ENCODE measurements at regions not wholly inside any gene's neighbourhood (a gene's known extent, or its start where the extent isn't known, plus 50 kb on each side); places are given as distances from the start of the nearest gene placed in this dataset.
A peak's percentile ranks its signal among the peaks of the same experiment; 100 is the strongest.

DNA sequence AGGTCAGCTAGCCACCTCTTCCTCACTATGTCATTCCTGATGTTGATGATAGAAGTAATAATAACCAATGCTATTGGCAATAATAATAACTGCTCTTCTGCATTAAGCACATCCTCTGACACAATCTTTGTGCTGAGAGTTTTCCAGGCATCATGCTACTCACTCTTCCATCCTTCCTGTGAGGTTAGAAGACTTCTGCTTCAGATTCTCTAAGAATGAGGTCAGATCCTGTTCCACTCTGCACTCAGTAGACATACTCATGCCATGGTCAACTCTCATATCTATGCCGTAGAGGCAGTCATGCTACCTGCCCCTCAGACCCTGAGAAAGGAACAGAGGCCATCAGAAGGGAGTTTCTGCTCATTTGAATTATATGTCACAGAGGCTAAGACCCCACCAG lies 98.1 kb upstream of the TOP1 start:
- H3K9me1 ChIP-seq (replicated peaks; ENCODE audit: control insufficient read depth, extremely low read depth, insufficient read depth, low read length), result no peaks in the 10 kb centered on the region
- no peaks in the 10 kb centered on the region for H3K27me3 ChIP-seq (ENCODE audit: control insufficient read depth in 2 of 2, insufficient read depth in 2 of 2, low read length in 2 of 2)
- H3K9ac ChIP-seq (replicated peaks; ENCODE audit: extremely low read depth, insufficient read depth, low read length), result no peak overlapping the region
- H2AFZ ChIP-seq (ENCODE audit: low read depth, low read length), result no peak overlapping the region
- no TSS peak for BruUV-seq (replicated peaks)
- no peak overlapping the region for H3K4me3 ChIP-seq (replicated peaks in 1 of 3; ENCODE audit: insufficient read depth in 1 of 3, low read depth in 1 of 3, low read length in 3 of 3)
- no peak for FAIRE-seq
- H3K36me3 ChIP-seq (ENCODE audit: control insufficient read depth in 2 of 2, extremely low read depth in 1 of 2, insufficient read depth in 2 of 2, low read length in 2 of 2), result no peaks in the 10 kb centered on the region
- H3K27ac ChIP-seq (ENCODE audit: insufficient read depth, low read depth, low read length), result no peak overlapping the region
- intact Hi-C loops (cut with micrococcal nuclease) (no loop called here), dilution Hi-C loops (cut with MboI; ENCODE audit: extremely low pct_ligation_motif_present, low sequenced_read_pairs) (no loop called here)
- ChIA-PET CTCF (no interaction called here), POLR2A (no interaction called here)
- no peaks in the 10 kb centered on the region for H3K79me2 ChIP-seq (ENCODE audit: control insufficient read depth, insufficient read depth, low read length)
- DNase-seq (ENCODE audit: low read depth, low spot score), result no peak
- H3K9me3 ChIP-seq (replicated peaks; ENCODE audit: control insufficient read depth, insufficient read depth, low read length), result no peaks in the 10 kb centered on the region
- TF ChIP-seq POLR2AphosphoS5 (IDR thresholded peaks at IDR 0.05; ENCODE audit: insufficient read depth, low read depth, low read length) (no peak), EZH2 (IDR thresholded peaks at IDR 0.05; ENCODE audit: borderline replicate concordance, low read depth, low read length, severe bottlenecking) (no peak), JUN (IDR thresholded peaks at IDR 0.05; ENCODE audit: borderline replicate concordance, insufficient read depth, insufficient read length, low read depth) (no peak), FOS (IDR thresholded peaks at IDR 0.05; ENCODE audit: borderline replicate concordance, insufficient read depth, low read length) (peak; percentile 53)
- H3K4me1 ChIP-seq (ENCODE audit: control insufficient read depth, extremely low read depth, insufficient read depth, low read length), result no peaks in the 10 kb centered on the region
- no peak overlapping the region for H3K4me2 ChIP-seq (ENCODE audit: insufficient read depth, low read length)
- no peaks in the 10 kb centered on the region for H4K20me1 ChIP-seq (replicated peaks; ENCODE audit: control insufficient read depth, extremely low read depth, insufficient read depth, low read length)

DNA sequence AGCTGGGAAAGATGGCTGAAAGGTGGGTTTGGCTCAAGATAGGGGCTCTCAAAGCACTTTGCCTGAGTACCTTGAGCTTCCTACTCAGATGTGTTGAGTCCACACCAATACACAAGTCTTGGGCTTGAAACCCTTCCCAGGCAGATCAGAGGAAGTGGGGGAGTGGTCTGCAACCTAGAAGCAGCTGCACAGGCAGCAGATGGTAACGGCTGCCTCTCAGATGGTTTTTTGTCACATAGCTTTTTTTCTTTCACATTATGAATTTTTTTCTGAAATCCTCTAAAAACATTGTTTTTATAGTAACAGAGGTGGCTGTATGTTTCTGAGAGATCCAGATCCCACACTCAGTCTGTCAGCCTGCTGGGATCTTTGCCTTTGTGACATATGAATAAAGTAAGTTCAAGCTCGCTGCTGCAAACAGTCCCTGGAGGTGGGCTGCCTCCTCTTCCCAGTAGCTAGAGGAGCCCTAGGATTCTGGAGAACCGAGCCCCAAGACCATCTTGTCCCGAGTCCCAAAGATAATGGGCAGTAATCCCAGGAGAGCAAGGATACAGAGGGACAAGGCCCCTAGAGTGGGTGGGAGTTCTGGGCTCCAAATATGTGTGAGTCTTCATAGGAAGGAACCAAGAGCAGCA lies 97.1 kb upstream of the TOP1 start:
- Histone ChIP-seq H3K36me3 (ENCODE audit: control insufficient read depth in 2 of 2, extremely low read depth in 1 of 2, insufficient read depth in 2 of 2, low read length in 2 of 2) (no peaks in the 10 kb centered on the region), H3K9me3 (replicated peaks; ENCODE audit: control insufficient read depth, insufficient read depth, low read length) (no peaks in the 10 kb centered on the region), H3K9me1 (replicated peaks; ENCODE audit: control insufficient read depth, extremely low read depth, insufficient read depth, low read length) (no peaks in the 10 kb centered on the region), H4K20me1 (replicated peaks; ENCODE audit: control insufficient read depth, extremely low read depth, insufficient read depth, low read length) (no peaks in the 10 kb centered on the region), H2AFZ (ENCODE audit: low read depth, low read length) (no peak overlapping the region), H3K27me3 (ENCODE audit: control insufficient read depth in 2 of 2, insufficient read depth in 2 of 2, low read length in 2 of 2) (no peaks in the 10 kb centered on the region), H3K4me1 (ENCODE audit: control insufficient read depth, extremely low read depth, insufficient read depth, low read length) (no peaks in the 10 kb centered on the region), H3K9ac (replicated peaks; ENCODE audit: extremely low read depth, insufficient read depth, low read length) (no peak overlapping the region), H3K27ac (ENCODE audit: insufficient read depth, low read depth, low read length) (no peak overlapping the region), H3K79me2 (ENCODE audit: control insufficient read depth, insufficient read depth, low read length) (no peaks in the 10 kb centered on the region), H3K4me3 (replicated peaks in 1 of 3; ENCODE audit: insufficient read depth in 1 of 3, low read depth in 1 of 3, low read length in 3 of 3) (no peak overlapping the region), H3K4me2 (ENCODE audit: insufficient read depth, low read length) (no peak overlapping the region)
- CTCF ChIA-PET, result no interaction called here
- BruUV-seq (replicated peaks), result no TSS peak
- dilution Hi-C loops (cut with MboI; ENCODE audit: extremely low pct_ligation_motif_present, low sequenced_read_pairs) (no loop called here), intact Hi-C loops (cut with micrococcal nuclease) (no loop called here)
- DNase-seq (ENCODE audit: low read depth, low spot score) (no peak), FAIRE-seq (no peak)
- TF ChIP-seq JUN (IDR thresholded peaks at IDR 0.05; ENCODE audit: borderline replicate concordance, insufficient read depth, insufficient read length, low read depth) (no peak), EZH2 (IDR thresholded peaks at IDR 0.05; ENCODE audit: borderline replicate concordance, low read depth, low read length, severe bottlenecking) (no peak), MYC (IDR thresholded peaks at IDR 0.05; ENCODE audit: low read depth, low read length) (no peak), FOS (IDR thresholded peaks at IDR 0.05; ENCODE audit: borderline replicate concordance, insufficient read depth, low read length) (no peak), GATA2 (IDR thresholded peaks at IDR 0.05; ENCODE audit: insufficient read depth, insufficient read length, low read depth, low read length) (no peak)
- TF ChIP-seq, protein P1, sequence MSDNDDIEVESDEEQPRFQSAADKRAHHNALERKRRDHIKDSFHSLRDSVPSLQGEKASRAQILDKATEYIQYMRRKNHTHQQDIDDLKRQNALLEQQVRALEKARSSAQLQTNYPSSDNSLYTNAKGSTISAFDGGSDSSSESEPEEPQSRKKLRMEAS (IDR thresholded peaks at IDR 0.05; ENCODE audit: insufficient read depth, insufficient read length), result no peak
- TF ChIP-seq, protein P2, sequence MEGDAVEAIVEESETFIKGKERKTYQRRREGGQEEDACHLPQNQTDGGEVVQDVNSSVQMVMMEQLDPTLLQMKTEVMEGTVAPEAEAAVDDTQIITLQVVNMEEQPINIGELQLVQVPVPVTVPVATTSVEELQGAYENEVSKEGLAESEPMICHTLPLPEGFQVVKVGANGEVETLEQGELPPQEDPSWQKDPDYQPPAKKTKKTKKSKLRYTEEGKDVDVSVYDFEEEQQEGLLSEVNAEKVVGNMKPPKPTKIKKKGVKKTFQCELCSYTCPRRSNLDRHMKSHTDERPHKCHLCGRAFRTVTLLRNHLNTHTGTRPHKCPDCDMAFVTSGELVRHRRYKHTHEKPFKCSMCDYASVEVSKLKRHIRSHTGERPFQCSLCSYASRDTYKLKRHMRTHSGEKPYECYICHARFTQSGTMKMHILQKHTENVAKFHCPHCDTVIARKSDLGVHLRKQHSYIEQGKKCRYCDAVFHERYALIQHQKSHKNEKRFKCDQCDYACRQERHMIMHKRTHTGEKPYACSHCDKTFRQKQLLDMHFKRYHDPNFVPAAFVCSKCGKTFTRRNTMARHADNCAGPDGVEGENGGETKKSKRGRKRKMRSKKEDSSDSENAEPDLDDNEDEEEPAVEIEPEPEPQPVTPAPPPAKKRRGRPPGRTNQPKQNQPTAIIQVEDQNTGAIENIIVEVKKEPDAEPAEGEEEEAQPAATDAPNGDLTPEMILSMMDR (IDR thresholded peaks at IDR 0.05; ENCODE audit: extremely low read depth in 1 of 2, insufficient read depth in 1 of 2, low read depth in 1 of 2, low read length in 2 of 2), result no peak
- POLR2A ChIA-PET, result no interaction called here
